NCI-H82 treated with DMSO at 0.1 percent for 48 hours (cell line): ENCODE measurements at regions not wholly inside any gene's neighbourhood (a gene's known extent, or its start where the extent isn't known, plus 50 kb on each side); places are given as distances from the start of the nearest gene placed in this dataset.
"Not testable (repeated sequence)": the region's sequence is repeated elsewhere in the genome, so short reads cannot be mapped to it uniquely, and the experiment has no call there.

Experiments used
- DNase-seq: peaks from one replicate; lab custom pipeline; 2025; ENCODE audit not compliant: unreplicated experiment; lab: John Stamatoyannopoulos, UW

- DNase-seq, result not testable (repeated sequence)
Measured at GRCh38 chr16:22572331-22573224, 61.9 kb downstream of the NPIPB5 start.

DNA sequence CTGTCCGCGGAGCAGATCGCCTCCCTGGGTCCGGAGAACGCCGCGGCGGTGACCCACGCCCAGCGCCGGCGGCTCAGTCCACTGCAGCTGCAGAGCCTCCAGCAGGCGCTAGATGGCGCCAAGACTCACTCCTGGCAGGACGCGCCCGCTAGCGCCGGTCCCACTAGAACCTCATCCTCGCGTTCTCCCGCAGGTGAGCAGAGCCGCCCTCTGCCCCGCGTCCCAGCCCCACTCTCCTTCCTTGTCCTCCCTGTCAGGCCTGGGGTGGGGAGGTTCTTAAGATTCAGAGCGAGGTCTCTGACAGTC lies 62.5 kb downstream of the NPIPB5 start:
- DNase-seq, result not testable (repeated sequence)

DNA sequence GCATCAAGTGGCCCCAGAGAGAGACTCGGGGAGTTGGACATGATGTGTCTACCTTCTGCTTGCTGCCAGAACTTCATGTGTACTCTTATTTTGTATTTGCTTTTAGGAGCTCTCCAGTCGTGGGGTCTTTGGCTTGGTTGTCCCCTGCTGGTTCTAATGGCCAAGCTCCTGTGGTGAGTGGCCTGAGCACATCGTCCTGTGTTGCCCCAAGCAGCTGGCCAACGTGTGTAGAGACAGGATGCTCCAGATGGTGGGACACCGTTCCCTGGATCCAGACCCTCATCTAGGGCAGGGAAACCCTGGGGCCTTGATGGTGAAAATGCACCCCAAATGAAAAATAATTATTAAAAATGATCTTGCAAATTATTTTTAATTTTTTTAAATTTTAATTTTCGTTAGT lies 65.8 kb downstream of the NPIPB5 start:
- DNase-seq, result not testable (repeated sequence)

DNA sequence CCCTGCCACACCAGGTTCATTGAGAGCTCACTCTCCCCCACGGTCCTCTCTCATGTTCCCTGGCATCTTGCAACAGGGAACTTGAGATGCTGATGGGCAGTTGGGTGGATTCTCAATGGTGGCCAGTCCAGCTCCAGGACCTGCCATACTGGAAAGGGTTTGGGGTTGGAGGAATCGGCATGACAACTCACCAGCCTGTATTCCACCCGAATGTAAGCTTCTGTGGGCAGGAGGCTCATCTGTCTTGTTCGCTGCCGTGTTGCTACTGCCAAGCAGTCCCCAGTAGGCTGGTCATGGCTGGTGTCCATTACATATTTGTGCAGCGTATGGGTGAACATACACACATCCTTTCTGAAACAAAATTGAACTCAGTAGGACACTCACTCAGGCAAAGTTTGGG lies 72.5 kb downstream of the NPIPB5 start:
- DNase-seq, result not testable (repeated sequence)

DNA sequence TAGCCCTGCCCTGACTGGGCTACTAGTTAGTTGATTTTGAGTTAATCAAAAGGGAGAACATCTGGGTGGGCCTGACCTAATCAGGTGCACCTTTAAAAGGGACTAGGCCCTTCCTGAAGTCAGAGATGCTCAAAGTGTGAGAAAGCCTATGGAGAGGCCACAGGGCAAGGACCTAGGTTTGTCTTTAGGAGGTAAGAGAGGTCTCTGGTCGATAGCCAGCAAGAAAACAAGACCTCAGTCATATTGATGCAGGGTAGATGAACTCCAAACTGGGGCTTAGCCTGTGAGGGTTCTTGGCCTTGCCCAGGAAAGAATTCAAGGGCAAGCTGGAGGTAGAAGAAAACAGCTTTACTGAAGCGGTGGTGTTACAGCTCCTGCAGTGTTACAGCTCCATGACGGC lies 73.8 kb downstream of the NPIPB5 start:
- DNase-seq, result not testable (repeated sequence)

DNA sequence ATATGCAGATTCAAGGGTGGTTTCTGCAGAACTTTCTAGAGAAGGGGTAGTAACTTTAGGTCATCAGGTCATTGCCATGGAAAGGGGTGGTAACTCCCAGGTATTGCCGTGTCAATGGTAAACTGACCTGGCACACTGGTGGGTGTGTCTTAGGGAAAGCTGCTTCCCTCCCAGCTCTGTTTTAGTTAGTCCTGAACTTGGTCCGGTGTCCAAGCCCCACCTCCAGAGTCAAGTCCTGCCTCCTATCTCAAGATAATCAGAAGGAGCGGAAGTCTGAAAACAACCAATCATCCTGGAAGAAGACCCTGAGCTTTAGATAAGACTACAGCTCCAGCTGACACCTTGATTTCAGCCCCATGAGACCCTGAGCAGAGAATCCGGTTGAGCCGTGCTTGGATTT lies 74.2 kb downstream of the NPIPB5 start:
- DNase-seq, result not testable (repeated sequence)

DNA sequence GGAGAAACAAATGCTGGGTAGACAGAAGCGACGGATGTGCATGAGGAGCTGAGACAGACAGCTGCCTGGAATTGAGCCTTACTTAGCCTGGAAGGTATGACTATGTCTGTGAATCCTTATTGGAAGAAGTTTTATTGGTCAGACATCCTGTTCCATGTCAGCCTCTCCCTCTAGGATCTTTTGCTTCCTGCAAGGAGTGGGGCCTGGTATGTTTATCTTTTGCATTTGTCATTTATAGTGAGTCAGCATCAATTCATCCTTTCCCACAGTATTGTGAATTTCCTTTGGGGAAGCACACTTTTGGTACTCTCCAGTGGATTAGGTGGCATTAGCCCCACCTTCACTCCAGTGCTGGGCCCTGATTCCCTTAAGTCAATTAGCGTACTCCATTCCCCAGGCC lies 74.7 kb downstream of the NPIPB5 start:
- peak; percentile 30 for DNase-seq

DNA sequence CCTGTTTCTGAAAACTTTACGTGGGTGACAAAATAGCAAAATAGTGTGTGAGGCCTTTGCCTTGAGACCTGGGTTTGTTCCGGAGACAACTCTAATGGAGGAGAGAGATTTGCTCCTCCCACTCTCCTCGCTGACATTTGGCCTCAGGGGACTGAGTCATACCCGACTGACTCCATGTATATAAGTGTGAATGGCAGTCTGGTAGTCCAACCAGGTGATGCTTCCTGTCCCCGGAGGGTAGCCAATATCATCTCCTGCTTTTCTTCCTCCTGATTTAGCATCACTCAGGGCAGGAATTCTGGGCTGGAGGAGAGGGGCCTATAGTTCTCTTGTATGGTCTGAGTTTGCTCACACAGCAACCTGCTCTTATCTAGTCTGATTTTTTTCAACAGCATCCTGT lies 76.0 kb downstream of the NPIPB5 start:
- not testable (repeated sequence) for DNase-seq

GRCh38 chr16:22589757-22590156 lies 79.1 kb downstream of the NPIPB5 start:
- DNase-seq, result not testable (repeated sequence)

DNA sequence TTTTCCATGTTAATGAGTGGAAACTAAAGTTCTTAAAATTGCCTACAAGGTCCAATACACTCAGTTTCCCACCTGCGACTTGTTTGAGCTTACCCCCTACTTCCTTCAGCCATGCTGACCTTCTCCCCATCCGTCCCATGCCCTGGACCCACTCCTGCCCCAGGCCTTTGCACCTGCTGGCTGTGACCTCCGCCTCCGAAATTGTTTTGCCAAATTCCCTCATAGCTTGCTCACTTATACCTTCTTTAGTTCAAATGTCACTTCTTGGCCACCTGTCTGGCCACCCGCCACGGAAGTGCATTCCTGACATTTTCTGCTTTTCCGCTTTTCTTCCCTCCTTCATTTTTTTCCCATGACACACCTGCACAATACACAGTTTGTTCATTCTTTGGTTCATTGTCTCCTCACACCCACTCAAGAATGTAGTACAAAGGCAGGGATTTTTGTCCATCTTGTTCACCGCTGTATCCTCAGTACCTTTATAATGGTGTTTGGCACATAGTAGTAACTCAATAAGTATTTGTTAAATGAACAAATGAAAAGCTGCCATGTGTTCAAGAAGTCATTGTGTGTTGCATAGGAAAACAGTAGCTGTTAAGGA lies 85.9 kb downstream of the NPIPB5 start:
- not testable (repeated sequence) for DNase-seq

GRCh38 chr16:22603744-22604143 lies 93.1 kb downstream of the NPIPB5 start:
- DNase-seq, result not testable (repeated sequence)

DNA sequence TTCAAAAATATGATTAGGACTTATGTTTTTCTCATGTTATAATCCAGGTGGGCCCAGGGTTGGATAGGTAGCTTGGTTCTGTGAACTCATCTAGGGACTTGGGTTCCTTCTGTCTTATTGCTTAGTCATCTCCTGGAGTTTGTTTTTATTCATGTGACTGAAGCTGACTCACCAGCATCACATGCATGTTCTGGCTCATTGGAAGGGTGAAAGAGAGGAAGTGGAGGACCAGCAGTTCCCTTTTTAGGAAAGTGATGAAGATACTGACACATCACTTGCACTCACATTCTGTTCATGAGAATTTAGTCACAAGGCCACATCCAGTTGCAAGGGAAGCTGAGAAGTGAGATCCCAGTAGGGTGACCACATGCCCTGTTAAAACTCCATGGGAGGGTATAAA lies 95.9 kb downstream of the NPIPB5 start:
- not testable (repeated sequence) for DNase-seq

- not testable (repeated sequence) for DNase-seq
Measured at GRCh38 chr16:22609798-22610197, 99.1 kb downstream of the NPIPB5 start.

- not testable (repeated sequence) for DNase-seq
Measured at GRCh38 chr16:22611128-22611527, 100.4 kb downstream of the NPIPB5 start.

DNA sequence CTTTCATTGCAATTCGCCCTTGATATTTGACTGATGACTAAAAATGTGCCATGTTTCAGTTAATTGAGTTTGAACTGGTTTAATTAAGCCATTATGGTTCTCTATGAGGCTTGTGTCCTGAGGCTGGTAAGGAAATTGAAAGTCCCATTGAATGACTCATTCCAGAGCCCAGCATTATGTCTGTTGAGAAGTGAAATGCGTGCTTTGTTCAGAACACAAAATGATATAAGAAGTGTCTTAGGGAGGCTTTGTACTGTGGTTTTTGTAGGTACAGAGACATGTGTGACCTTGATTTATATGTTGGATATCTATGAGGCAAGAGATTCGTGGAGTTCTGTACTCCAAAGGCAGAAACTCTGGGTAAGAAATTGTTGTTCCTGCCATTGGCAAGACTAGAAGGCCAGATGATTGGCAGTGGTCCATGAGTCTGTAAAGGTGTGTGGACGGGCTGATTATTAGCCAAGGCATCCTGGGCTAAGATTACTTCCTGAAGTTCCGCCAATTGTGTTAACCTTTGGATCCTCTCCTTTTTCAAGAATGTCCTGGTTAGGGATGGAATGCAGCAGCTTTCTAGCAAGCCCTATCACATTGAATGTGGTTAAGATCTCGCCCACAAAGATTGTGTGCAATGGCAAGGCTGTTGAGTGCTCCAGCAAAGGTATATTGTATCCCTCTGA lies 103.7 kb downstream of the NPIPB5 start:
- DNase-seq, result no peak

- DNase-seq, result no peak
Measured at GRCh38 chr16:22618842-22619241, 108.2 kb downstream of the NPIPB5 start.

GRCh38 chr16:22621586-22622155 lies 111.0 kb downstream of the NPIPB5 start:
- no peak for DNase-seq

DNA sequence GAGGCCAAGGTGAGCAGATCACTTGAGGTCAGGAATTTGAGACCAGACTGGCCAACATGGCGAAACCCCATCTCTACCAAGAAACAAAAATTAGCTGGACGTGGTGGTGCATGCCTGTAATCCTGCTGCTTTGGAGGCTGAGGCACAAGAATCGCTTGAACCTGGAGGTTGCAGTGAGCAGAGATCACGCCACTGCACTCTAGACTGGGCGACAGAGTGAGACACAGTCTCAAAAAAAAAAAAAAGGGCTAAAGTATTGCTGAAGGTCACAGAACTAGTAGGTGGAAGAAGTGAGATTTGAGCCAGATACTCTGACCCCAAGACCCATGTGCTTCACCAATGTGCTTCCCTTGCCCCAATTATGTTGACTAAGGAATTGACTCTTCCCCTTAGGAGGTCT lies 112.0 kb downstream of the NPIPB5 start:
- DNase-seq, result no peak

DNA sequence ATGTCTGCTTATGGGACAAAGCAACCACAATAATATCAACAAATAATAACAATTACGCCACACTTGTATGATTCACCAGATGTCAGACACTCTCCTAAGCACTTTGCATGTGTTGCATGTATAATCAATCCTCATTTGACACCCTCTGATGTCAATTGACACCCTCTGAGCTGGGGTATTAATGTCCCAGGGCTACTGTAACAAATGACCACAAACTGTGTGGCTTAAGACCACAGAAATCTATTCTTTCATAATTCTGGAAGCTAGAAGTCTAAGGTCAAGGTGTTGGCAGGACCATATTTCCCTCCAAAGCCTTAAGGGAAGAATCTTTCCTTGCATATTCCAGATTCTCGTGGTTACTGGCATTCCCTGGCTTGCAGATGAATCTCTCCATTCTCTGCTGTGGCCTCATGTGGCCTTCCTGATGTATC lies 112.7 kb downstream of the NPIPB5 start:
- DNase-seq, result no peak

DNA sequence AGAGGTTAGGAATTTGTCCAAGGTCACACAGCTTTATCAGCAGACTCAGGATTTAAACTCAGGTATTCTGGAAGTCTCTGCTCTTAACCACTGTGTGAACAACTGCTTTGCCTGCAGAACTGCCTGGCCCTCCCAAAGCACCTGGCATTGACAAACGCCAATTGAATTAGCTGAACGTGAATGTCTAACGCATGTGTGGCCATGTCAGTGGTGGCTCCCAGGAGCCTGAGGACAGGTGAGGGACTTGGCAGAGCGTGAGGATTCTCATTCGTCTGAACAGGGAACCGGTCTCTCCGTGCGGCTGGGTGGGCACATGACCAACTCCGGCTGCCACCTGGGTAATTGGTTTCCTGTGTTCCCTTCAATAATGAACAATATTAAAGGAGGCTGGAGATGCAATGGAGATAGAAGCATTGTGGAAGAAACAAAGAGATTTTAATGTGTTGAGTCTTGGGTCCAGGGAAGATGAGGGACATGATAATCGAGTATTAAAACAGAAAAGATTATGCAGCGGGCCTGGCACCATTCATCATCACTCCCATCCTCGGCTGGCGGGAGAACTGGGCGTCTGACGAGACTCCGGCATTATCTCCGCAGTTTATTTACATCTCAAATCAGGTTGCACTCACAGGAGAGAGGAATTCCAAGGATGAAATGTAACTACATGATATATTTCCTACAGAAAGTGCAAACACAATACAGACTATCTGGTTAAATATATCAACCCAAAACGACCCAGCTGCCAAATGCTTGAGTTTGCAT lies 113.5 kb downstream of the NPIPB5 start:
- DNase-seq, result no peak
